ENCODE measurements at regions not wholly inside any gene's neighbourhood (a gene's known extent, or its start where the extent isn't known, plus 50 kb on each side); places are given as distances from the start of the nearest gene placed in this dataset.

GRCh38 chr15:47507221-47507985 lies 209.9 kb upstream of the SEMA6D start:
- Mint-ChIP-seq H3K27me3 (no peaks in the 10 kb centered on the region), H3K36me3 (ENCODE audit: insufficient read depth) (no peaks in the 10 kb centered on the region), H3K4me3 (no peak overlapping the region), H3K9me3 (peaks cover 12% of the 10 kb centered on the region), H3K4me1 (no peaks in the 10 kb centered on the region), H3K27ac (ENCODE audit: low read depth) (no peak overlapping the region)
- DNase-seq (ENCODE audit: low spot score in 2 of 2) (no peak), ATAC-seq (replicated peaks; ENCODE audit: extremely low read depth, poor library complexity, severe bottlenecking) (no peak)

GRCh38 chr15:47511261-47511660 lies 206.0 kb upstream of the SEMA6D start:
- H3K27ac Mint-ChIP-seq (ENCODE audit: low read depth) = no peak overlapping the region
- H3K36me3 Mint-ChIP-seq (ENCODE audit: insufficient read depth) = no peaks in the 10 kb centered on the region
- no peaks in the 10 kb centered on the region for H3K27me3 Mint-ChIP-seq
- DNase-seq (ENCODE audit: low spot score in 2 of 2) = no peak
- H3K4me3 Mint-ChIP-seq = no peak overlapping the region
- ATAC-seq (replicated peaks; ENCODE audit: extremely low read depth, poor library complexity, severe bottlenecking) = no peak
- peaks cover 7% of the 10 kb centered on the region for H3K9me3 Mint-ChIP-seq
- no peaks in the 10 kb centered on the region for H3K4me1 Mint-ChIP-seq

- no peak overlapping the region for H3K4me3 Mint-ChIP-seq
Observed at GRCh38 chr15:47513471-47513870, 203.8 kb upstream of the SEMA6D start.

GRCh38 chr15:47514200-47514652 lies 203.1 kb upstream of the SEMA6D start:
- Mint-ChIP-seq H3K36me3 (ENCODE audit: insufficient read depth) (no peaks in the 10 kb centered on the region), H3K9me3 (peaks cover 17% of the 10 kb centered on the region), H3K4me3 (no peak overlapping the region), H3K27me3 (no peaks in the 10 kb centered on the region), H3K27ac (ENCODE audit: low read depth) (no peak overlapping the region), H3K4me1 (no peaks in the 10 kb centered on the region)
- ATAC-seq (replicated peaks; ENCODE audit: extremely low read depth, poor library complexity, severe bottlenecking) (no peak), DNase-seq (ENCODE audit: low spot score in 2 of 2) (no peak)

More at GRCh38 chr15:47513471-47513870, 203.8 kb upstream of the SEMA6D start:
- Mint-ChIP-seq H3K9me3 (peaks cover 17% of the 10 kb centered on the region), H3K27ac (ENCODE audit: low read depth) (no peak overlapping the region), H3K4me1 (no peaks in the 10 kb centered on the region), H3K27me3 (no peaks in the 10 kb centered on the region), H3K36me3 (ENCODE audit: insufficient read depth) (no peaks in the 10 kb centered on the region)
- no peak for ATAC-seq (replicated peaks; ENCODE audit: extremely low read depth, poor library complexity, severe bottlenecking)
- DNase-seq (ENCODE audit: low spot score in 2 of 2) = no peak

GRCh38 chr15:47516558-47516957 lies 200.7 kb upstream of the SEMA6D start:
- ATAC-seq (replicated peaks; ENCODE audit: extremely low read depth, poor library complexity, severe bottlenecking) (no peak), DNase-seq (ENCODE audit: low spot score in 2 of 2) (no peak)
- Mint-ChIP-seq H3K4me1 (no peaks in the 10 kb centered on the region), H3K4me3 (no peak overlapping the region), H3K27ac (ENCODE audit: low read depth) (no peak overlapping the region), H3K9me3 (peaks cover 15% of the 10 kb centered on the region), H3K36me3 (ENCODE audit: insufficient read depth) (no peaks in the 10 kb centered on the region), H3K27me3 (no peaks in the 10 kb centered on the region)

- Mint-ChIP-seq H3K4me3 (no peak overlapping the region), H3K4me1 (no peaks in the 10 kb centered on the region)
Observed at GRCh38 chr15:47516972-47517371, 200.3 kb upstream of the SEMA6D start.

GRCh38 chr15:47517737-47518136 lies 199.6 kb upstream of the SEMA6D start:
- Mint-ChIP-seq H3K27me3 (no peaks in the 10 kb centered on the region), H3K36me3 (ENCODE audit: insufficient read depth) (no peaks in the 10 kb centered on the region), H3K27ac (ENCODE audit: low read depth) (no peak overlapping the region), H3K4me3 (no peak overlapping the region), H3K9me3 (peaks cover 15% of the 10 kb centered on the region), H3K4me1 (no peaks in the 10 kb centered on the region)
- ATAC-seq (replicated peaks; ENCODE audit: extremely low read depth, poor library complexity, severe bottlenecking) = no peak
- DNase-seq (ENCODE audit: low spot score in 2 of 2) = no peak

More at GRCh38 chr15:47516972-47517371, 200.3 kb upstream of the SEMA6D start:
- DNase-seq (ENCODE audit: low spot score in 2 of 2) (no peak), ATAC-seq (replicated peaks; ENCODE audit: extremely low read depth, poor library complexity, severe bottlenecking) (no peak)
- no peaks in the 10 kb centered on the region for H3K27me3 Mint-ChIP-seq
- H3K36me3 Mint-ChIP-seq (ENCODE audit: insufficient read depth) = no peaks in the 10 kb centered on the region
- no peak overlapping the region for H3K27ac Mint-ChIP-seq (ENCODE audit: low read depth)
- H3K9me3 Mint-ChIP-seq = peaks cover 15% of the 10 kb centered on the region

GRCh38 chr15:47523681-47524475 lies 193.4 kb upstream of the SEMA6D start:
- H3K27me3 Mint-ChIP-seq = no peaks in the 10 kb centered on the region
- DNase-seq (ENCODE audit: low spot score in 2 of 2) = no peak
- no peaks in the 10 kb centered on the region for H3K4me1 Mint-ChIP-seq
- H3K27ac Mint-ChIP-seq (ENCODE audit: low read depth) = no peak overlapping the region
- peaks cover 6% of the 10 kb centered on the region for H3K9me3 Mint-ChIP-seq
- ATAC-seq (replicated peaks; ENCODE audit: extremely low read depth, poor library complexity, severe bottlenecking) = no peak
- H3K36me3 Mint-ChIP-seq (ENCODE audit: insufficient read depth) = no peaks in the 10 kb centered on the region
- no peak overlapping the region for H3K4me3 Mint-ChIP-seq

GRCh38 chr15:47529241-47529640 lies 188.1 kb upstream of the SEMA6D start:
- DNase-seq (ENCODE audit: low spot score in 2 of 2) = no peak
- no peak overlapping the region for H3K4me3 Mint-ChIP-seq
- no peak for ATAC-seq (replicated peaks; ENCODE audit: extremely low read depth, poor library complexity, severe bottlenecking)
- no peaks in the 10 kb centered on the region for H3K4me1 Mint-ChIP-seq
- H3K27ac Mint-ChIP-seq (ENCODE audit: low read depth) = no peak overlapping the region
- peaks cover 6% of the 10 kb centered on the region for H3K9me3 Mint-ChIP-seq
- H3K27me3 Mint-ChIP-seq = no peaks in the 10 kb centered on the region
- H3K36me3 Mint-ChIP-seq (ENCODE audit: insufficient read depth) = no peaks in the 10 kb centered on the region

- no peak overlapping the region for H3K27ac Mint-ChIP-seq (ENCODE audit: low read depth)
- H3K4me3 Mint-ChIP-seq = no peak overlapping the region
- H3K27me3 Mint-ChIP-seq = no peaks in the 10 kb centered on the region
- DNase-seq (ENCODE audit: low spot score in 2 of 2) = no peak
- no peaks in the 10 kb centered on the region for H3K36me3 Mint-ChIP-seq (ENCODE audit: insufficient read depth)
- no peaks in the 10 kb centered on the region for H3K4me1 Mint-ChIP-seq
- peaks cover 17% of the 10 kb centered on the region for H3K9me3 Mint-ChIP-seq
- ATAC-seq (replicated peaks; ENCODE audit: extremely low read depth, poor library complexity, severe bottlenecking) = no peak
Observed at GRCh38 chr15:47534673-47535072, 182.6 kb upstream of the SEMA6D start.

GRCh38 chr15:47541562-47541961 lies 175.7 kb upstream of the SEMA6D start:
- H3K27me3 Mint-ChIP-seq = no peaks in the 10 kb centered on the region
- no peak for DNase-seq (ENCODE audit: low spot score in 2 of 2)
- H3K9me3 Mint-ChIP-seq = peaks cover 22% of the 10 kb centered on the region
- no peak for ATAC-seq (replicated peaks; ENCODE audit: extremely low read depth, poor library complexity, severe bottlenecking)
- H3K27ac Mint-ChIP-seq (ENCODE audit: low read depth) = no peak overlapping the region
- H3K4me1 Mint-ChIP-seq = no peaks in the 10 kb centered on the region
- H3K4me3 Mint-ChIP-seq = no peak overlapping the region
- no peaks in the 10 kb centered on the region for H3K36me3 Mint-ChIP-seq (ENCODE audit: insufficient read depth)

- no peak for ATAC-seq (replicated peaks; ENCODE audit: extremely low read depth, poor library complexity, severe bottlenecking)
- Mint-ChIP-seq H3K4me3 (no peak overlapping the region), H3K9me3 (peaks cover 17% of the 10 kb centered on the region), H3K4me1 (no peaks in the 10 kb centered on the region), H3K27me3 (no peaks in the 10 kb centered on the region), H3K27ac (ENCODE audit: low read depth) (no peak overlapping the region), H3K36me3 (ENCODE audit: insufficient read depth) (no peaks in the 10 kb centered on the region)
- DNase-seq (ENCODE audit: low spot score in 2 of 2) = no peak
Observed at GRCh38 chr15:47542312-47542989, 174.9 kb upstream of the SEMA6D start.

Measured in central memory CD8-positive, alpha-beta T cell (primary cell).